SKM-1 treated with dmso at 0.1 percent for 144 hours (cell line): ENCODE measurements at regions not wholly inside any gene's neighbourhood (a gene's known extent, or its start where the extent isn't known, plus 50 kb on each side); places are given as distances from the start of the nearest gene placed in this dataset.

Experiments used
- DNase-seq: peaks from one replicate; lab custom pipeline; 2025; ENCODE audit not compliant: unreplicated experiment; lab: John Stamatoyannopoulos, UW

DNA sequence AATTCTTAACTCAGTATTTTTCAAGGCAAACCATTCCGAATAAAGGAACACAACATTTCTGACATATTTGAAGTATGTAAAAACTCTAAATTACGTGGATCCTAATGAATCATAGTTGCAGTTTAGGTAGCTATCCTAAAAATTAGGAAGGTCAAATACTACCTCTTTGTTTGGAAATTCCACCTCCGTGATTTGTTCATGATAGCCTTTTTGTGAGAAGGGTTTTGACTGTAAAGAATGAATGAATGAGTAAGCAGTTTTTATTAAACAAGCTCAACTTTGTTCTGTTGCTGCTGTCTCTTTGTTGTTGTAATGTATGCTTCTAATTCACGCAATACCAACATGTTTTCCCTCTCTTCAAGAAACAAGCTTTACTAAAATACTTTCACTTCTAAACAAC is 840.4 kb downstream of the USP25 start:
- no peak for DNase-seq

DNA sequence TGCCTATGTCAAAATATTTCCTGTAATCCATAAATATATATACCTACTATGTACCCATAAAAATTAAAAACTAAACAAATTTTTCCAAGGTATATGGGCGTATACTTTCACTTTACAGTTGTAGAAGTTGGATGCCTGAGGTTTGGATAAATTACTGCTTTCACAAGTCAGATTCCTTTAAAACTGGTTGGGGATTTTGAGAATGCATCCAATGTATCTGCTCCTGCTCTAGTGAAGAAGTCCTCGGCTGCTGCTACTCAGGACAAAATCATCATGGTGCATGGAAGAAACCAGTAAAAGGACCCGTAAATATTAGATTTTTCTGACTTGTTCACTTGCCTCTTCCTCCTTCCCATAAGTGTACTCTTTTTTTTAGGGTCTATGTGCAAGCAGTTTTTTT is 841.1 kb downstream of the USP25 start:
- no peak for DNase-seq

DNA sequence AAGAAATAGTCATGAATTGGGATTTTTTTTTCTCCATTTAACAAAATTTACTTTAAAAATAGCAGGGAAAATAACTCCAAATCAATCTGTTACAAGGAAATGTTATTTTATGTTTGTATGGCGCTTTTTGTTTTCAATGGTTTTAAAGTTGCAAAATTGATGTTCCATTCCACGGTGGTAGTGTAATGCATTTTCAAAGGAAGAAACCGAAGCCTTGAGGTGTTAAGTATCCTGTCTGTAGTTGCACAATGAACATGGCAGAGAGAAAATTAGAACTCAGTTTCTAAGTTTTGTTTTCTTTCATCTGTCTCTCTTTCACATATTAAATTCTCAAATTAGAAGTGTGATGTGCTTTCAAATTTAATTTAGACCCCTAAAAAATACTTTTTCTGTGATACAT is 841.8 kb downstream of the USP25 start:
- DNase-seq = no peak

DNA sequence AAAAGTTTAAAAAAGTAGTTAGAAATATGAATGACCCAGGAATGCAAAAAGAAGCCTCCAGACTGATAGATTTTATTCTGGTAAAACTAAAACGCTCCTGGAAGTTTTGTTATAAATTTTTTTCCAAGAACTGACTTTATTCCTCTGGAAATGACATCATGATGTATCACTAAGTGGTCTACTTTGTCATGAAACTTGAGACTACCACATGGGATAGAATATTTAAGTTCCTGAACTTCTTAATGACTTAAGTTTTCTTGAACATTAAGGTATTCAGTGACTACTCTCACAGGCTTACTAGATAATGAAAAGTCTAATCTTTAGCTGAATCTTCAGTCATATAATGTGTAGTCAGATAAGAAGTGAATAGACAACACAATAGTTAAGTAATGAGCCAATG is 842.2 kb downstream of the USP25 start:
- DNase-seq = no peak

DNA sequence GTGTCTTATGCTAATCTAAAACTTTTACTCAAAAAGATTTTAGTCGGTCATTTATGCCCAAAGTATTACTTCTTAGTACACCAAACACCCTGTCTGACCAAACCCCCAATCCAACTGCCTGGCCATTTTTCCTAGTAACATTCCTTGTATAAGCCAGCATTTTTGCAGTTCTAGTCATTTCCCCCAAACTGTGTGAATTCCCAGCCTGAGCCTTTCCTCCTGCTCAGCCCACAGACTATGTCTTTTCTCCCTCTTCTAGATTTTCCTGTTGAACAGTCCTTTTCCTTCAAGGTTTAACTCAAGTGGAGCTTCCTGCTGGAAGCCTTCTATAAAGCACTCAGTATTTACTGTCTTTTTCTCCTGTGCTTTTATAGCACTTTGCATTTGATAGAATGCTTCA is 843.8 kb downstream of the USP25 start:
- no peak for DNase-seq

DNA sequence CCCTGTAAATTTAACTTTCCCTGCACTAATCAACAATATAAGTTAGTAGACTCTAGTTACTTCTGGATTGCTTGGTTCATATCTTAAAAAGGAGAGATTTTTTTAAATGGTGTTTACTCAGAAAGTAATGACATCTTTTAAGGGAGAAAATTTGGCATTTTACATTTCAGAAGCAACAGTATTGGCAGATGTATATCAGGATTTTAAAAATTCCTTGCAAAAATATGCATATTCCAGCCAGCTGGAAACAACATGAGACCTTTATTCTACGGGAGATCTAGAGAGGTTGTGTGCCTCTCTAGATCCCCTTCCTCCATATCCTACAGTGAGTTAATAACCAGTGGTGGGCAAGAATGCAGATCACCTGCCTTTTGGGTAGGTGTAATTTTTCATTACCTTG is 848.2 kb downstream of the USP25 start:
- DNase-seq = no peak

DNA sequence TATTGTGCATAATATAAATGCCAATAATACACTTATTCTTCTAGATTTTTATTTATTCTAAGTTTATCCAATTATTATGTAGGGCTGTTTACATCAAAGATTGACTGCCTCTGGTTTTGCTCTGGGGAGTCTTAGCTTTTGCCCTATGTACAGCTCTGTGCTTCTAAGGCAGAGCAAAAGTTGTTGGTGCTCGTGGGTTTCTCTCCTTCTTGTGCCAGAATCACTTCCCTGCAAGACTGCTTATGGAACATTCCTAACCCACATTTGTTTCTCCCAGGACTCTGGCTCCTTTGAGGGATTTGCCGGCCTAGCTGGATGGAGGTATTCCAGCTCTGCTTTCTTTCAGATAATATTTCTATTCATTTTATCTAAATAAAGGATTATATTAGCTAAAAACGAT is 849.1 kb downstream of the USP25 start:
- no peak for DNase-seq

DNA sequence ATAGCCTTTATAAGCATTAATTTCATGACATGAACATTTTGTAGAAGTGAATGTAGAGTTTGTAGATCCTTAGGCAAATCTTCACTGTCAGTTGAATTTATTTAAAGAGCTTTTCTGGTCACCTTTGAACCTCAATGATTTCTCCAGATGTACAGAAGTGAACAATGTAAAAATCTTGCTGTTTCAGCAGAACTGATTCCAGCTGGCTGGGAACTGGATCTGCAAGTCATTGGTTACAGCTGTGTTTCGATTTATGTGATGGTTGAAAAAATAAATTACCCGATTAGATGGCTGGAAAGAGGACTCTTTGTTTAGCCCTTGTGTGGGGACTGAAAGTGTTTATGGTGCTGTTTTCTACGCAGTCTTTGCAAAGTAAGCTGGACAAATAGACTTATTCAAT is 849.8 kb downstream of the USP25 start:
- no peak for DNase-seq

DNA sequence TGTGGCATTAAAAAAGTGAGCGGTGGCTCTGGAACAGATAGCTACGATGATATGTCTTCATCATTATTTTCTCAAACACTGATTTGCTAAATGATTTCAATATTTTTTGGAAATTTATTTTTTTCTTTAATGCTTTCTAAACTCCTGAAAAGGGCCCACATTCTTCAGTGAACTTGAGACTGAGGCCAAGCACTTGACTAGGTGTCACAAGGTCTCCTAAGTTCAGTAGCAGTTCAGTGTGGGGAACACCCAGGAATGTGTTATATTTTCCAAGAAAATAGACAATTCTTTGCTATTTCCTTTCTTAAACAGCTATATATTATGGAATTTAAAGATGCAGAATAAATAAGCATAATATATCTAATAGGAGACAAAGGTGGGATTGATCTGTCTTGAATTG is 850.9 kb downstream of the USP25 start:
- DNase-seq = no peak

DNA sequence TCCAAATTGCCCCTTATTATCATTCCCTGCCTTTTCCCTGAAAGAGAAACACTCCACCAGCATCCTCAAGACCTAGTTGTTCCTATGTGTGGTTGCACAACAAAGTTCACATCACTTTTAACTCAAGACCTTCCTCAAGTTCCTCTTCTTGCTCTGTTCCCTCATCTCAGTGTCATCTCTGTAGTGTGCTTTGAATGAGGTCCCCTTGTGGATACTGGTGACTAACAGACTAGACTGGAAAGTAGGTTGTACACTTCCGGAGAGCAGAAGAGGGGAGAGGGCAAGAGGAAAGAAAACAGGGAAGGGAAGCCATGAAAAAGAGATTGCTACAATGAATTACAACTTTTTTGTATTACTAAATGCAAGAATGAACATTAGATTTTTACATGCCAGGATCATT is 853.8 kb downstream of the USP25 start:
- DNase-seq = peak; percentile 87

DNA sequence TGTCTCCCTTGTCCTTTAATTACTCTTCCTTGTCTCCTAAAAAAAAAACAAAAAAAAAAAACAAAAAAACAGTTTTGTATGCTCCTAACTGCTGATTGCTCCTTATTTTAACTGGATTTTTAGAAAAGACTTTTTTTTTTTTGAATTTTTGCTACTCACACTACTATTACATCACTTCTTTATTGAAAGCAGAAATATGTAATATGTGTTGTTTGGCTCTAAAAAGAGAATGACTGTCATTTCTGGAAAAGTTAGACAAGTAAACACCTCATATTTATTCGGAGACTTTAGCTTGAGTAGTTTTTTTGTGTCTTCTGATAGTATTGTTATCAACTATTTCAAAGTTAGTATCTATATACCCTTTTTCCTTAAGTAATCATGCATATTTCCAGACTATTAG is 855.0 kb downstream of the USP25 start:
- no peak for DNase-seq

DNA sequence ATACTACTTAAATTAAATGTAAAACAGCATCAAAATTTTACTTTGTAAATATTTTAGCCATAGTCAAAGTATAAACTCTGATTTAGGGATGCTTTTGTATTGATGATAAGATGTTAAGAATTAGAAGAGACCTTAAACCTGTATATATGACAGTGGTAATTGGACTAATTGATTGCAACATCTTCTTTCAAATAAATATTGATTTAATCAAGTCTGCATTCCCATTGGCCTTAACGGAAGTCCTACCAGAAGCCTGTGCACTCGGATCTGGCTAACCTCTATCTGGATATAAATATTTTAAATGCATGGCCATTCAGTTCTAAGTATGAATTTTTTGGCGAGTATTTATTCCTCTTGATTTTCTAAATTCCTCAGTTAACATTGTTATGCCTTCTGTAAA is 856.1 kb downstream of the USP25 start:
- no peak for DNase-seq

DNA sequence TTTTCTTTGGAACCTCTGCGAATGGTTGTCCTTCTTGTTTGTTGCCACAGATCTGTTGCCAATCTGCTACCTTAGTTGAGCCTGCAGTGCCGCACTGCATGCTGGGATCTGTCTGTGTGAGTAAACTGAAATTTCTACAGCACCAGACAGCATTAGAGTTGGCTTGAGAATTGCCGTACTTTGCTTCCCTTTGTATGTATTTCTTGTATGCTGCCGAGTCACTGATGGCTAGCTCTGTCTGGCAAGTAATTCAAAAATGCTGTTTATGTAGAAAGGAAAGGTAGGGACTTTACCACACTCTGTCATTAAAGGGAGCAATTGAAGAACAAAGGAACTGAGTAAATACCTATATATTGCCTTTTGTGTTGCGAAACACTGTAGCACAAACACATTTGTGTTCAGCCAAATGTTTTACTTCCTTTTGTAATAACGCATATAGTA is 857.4 kb downstream of the USP25 start:
- no peak for DNase-seq

DNA sequence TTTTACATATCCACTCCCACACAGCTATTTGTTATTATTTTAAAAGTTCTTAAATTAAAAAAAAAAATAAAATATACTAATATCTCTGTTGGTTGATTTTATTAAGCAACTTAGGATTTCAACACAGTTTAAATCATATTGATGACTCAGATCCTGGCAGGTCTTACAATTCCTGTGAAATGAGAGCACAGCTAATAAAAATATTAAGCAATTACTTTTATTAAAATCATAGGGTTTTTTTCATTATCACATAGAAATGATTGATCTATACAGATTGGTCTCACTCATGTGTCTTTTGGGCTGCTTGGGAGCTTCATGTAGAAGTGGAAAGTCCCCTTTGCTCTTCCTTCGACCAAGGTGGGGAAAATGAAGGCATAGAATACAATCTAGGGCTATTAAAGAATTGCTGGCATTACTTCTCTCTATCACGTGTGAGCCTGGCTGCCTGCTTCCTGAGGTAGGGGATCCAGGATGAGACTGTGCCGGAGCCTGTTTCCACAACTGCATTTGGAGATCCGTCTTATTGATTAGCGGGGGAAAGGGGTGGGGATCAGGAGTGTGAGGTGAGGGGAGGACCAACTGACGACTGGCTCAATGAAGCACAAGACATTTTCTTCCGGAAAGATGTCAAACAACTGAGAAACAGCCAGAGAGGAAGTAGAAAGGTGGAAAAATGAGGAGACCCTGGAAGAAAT is 858.0 kb downstream of the USP25 start:
- no peak for DNase-seq

DNA sequence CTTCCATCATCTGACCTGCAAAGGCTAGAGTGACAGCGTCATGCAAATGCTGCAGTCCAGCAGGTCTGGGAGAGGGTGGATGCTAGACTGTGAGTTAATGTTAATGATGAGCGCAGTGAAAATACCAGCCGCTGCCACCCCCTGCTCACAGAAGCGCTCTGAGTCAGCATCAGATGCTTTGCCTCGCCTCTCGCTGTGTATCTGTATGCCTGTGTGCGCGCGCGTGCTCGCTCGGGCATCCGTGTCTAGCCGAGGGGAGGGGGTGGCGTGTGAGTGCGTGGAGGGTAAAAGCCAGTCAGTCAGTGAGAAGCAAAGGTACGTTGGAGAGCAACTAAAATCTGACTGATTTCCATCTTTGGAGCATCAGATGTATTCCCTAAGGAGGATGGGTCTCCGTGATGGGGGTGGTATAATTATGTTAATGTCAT is 858.7 kb downstream of the USP25 start:
- DNase-seq = no peak

DNA sequence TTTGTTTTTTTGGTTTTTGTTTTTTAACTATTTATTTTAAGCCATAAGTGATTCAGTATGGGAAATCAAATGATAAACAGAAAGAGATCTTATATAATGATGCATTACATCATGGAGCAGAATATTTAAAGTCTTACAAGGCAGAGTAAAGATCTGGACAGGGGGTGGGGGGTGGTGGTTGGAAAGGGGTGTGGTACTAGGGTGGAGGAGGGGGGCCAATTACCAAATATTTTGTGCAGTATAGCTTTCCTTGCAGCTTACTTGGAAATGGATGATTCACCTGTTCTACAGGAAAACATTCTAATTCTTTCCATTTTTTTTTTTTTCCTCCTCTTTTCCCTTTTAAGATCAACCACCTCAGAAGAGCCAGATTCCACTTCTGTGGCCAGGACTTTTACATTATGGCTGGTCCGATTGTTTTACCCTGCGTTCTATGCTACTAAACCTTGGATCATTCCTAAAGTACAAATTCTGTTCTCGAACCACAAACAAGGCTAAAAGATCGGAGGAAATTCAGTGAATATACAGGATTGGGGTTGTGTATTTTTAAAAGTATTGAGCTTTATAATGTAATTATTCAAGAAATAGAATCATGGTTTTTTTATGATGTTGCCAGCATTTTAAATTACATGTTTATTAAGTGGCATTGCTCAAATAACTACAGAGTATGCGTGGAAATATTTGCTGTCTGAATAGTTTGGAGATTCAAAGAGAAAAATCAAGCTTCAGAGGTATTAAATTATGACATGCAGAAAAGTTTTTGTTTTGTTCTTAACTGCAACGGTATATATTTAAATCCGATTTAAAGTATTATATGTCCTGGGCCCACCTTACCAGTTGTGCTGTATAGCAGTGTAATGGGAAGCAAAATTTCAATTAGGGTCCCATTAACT is 859.5 kb downstream of the USP25 start:
- no peak for DNase-seq

DNA sequence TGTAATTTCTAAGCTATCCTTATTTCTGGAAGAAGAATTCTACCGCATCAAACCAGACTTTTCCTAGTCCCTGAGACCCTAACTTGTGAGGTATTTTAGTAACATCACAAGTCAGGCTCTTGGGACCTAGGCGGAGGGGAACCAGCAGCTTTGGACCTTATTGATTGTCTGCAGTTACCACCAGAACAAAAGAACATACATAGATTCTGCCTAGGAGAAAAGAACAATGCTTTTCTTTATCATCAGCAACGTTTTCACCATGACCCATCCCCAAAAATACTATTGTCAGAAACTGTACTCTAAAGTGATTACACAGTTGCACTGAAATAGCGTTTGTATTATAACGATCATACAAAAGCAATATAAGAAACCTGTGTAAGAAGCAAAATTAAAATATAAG is 860.4 kb downstream of the USP25 start:
- no peak for DNase-seq

DNA sequence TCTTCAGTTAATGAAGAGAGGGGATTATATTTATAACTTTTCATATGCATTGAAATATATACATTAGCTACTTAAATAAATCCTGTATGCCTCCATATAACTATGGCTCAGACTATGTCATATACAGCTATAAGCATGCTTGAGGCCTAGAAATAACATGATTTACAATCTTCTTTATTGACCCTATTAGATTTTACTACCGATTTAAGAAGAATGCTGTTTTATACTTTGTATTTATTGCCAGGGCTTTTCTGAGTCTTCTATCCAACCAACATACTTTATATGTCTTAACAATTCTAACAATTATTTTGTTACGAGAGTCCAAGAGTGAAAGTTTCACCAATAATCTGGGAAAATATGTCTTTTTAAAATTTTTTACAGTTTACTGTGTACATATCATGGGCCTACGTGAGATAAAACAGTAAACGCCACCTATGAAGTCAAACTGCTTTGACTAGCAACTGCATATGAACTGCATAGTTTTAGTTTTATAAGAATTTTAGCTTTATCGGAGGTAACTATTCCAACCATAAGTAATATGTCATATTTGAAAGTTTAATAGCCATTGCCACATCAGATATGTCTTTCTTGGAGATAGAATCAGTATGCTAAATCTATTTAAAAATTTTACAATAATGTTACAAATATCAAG is 861.0 kb downstream of the USP25 start:
- no peak for DNase-seq

DNA sequence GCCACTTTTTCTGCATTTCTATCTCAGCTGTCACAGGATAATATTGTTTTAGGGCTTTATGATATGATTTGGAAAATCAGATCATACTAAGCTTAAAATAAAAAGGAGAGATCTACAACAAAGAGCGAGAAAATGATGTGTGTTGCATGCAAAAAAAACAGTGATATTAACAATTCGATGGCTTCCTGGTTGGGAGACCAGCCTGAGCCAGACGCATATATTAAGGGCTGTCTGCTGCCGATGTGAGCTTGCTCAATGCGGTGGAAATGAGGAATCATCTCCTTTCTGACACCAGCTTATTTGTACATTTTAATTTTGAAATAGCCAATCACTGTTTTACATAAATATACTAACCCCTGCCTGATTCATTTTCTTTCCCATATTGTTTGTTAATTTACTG is 862.6 kb downstream of the USP25 start:
- no peak for DNase-seq

DNA sequence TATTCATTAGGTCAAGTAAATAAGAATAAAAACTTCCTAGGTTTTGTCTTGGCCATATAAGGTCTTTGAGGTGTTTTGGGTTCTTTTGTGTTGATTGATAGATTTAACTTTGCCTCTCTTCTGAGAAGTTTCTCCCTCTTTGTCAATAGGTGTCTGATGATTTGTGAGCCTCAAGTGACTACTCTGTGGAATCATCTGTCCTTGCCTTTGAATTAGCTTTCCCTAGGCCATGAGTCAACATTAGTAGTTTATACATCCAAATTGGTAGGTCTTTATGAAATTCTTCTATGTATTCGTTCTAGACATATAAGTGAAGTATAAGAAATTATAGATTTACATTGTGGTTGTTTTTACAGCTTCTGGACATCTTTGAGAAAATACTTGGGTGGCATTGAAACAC is 864.4 kb downstream of the USP25 start:
- no peak for DNase-seq

DNA sequence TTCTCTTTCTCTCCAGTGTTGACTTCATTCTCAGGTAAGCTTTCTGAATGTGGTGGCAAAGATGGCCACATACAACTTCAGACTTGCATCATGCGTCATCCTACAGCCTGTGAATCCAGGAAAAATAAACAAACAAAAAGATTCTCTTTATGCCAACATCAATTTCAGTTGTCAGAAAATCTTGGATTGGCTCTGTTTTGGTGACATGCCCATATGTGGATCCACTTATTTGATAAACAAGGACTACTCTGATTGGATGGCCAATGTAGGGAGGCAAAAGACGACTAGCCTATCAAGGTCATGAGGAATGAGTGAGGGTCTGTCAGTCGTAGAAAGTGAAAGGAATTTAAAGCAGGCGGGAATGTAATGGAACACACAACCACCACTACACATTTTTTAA is 866.6 kb downstream of the USP25 start:
- no peak for DNase-seq

DNA sequence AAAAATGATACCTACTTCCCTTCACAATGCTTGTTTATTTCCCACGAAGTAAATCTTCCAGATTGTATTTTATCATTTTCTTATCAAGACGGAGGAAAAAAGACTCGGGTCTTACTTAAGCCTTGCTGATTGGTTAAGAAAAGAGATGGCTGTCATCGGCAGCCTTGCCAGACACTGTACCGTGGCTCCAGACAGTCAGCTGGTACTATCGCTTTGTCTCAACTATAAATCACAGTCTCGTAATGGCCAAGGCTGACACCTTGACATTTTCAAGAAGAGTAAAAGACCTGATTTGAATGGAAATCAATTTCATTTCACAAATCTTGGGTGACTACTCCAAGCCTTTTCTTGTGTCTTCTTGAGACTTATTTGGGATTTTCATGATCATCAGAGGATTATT is 868.0 kb downstream of the USP25 start:
- DNase-seq = no peak
